Lung (tissue), 11 donors: ENCODE measurements at regions not wholly inside any gene's neighbourhood (a gene's known extent, or its start where the extent isn't known, plus 50 kb on each side); places are given as distances from the start of the nearest gene placed in this dataset.

Source experiments
- ATAC-seq: fragments of 200-7000 bp; cut with Tn5 transposase; one replicate; pipeline ENCODE4 v1.9.1; 2020; ENCODE audit warnings: moderate number of reproducible peaks; ENCODE audit not compliant: insufficient read depth, low FRiP score
- DNase-seq, 3 donors: peaks; one replicate each; pipeline ENCODE4 v3.0.0-alpha.2; 2013 to 2017
- H3K27ac ChIP-seq, 2 donors: one replicate each; pipeline ENCODE4 v1.5.1; 2013; ENCODE audit warnings: mild to moderate bottlenecking in 2 of 2, moderate library complexity in 2 of 2, control low read depth in 1 of 2, inconsistent platforms in 1 of 2, low read depth in 1 of 2, low read length in 1 of 2
- H3K27me3 ChIP-seq, 3 donors: one replicate each; pipeline ENCODE4 v1.5.1; 2013; ENCODE audit warnings: low read length in 2 of 3; ENCODE audit not compliant: control insufficient read depth in 3 of 3, insufficient read depth in 3 of 3
- H3K36me3 ChIP-seq, 4 donors: one replicate each; pipeline ENCODE4 v1.5.1; 2013; ENCODE audit warnings: low read length in 4 of 4, mild to moderate bottlenecking in 1 of 4, moderate library complexity in 1 of 4; ENCODE audit not compliant: control insufficient read depth in 4 of 4, insufficient read depth in 4 of 4
- H3K4me1 ChIP-seq, 5 donors: one replicate each; pipeline ENCODE4 v1.5.1; 2013; ENCODE audit warnings: low read length in 5 of 5, mild to moderate bottlenecking in 2 of 5, moderate library complexity in 1 of 5; ENCODE audit not compliant: control insufficient read depth in 5 of 5, insufficient read depth in 5 of 5
- H3K4me3 ChIP-seq: one replicate; pipeline ENCODE4 v1.5.1; 2013; ENCODE audit warnings: mild to moderate bottlenecking, control low read depth, moderate library complexity
- H3K9ac ChIP-seq, 2 donors: one replicate each; pipeline ENCODE4 v1.5.1; 2013; ENCODE audit warnings: low read length in 2 of 2, control low read depth in 1 of 2; ENCODE audit not compliant: insufficient read depth in 1 of 2
- H3K9me3 ChIP-seq, 4 donors: one replicate each; pipeline ENCODE4 v1.5.1; 2013; ENCODE audit warnings: low read length in 3 of 4, mild to moderate bottlenecking in 1 of 4, moderate library complexity in 1 of 4; ENCODE audit not compliant: control insufficient read depth in 4 of 4, insufficient read depth in 3 of 4
- WGBS, 2 donors: extraction: QIAGEN DNeasy Blood & Tissue Kit; methylation state at CpG; one replicate each; pipeline ENCODE4 v1.1.7; 2013; 5-methylcytosine and 5-hydroxymethylcytosine counted together
- TF ChIP-seq, protein P1 (sequence below): IDR thresholded peaks from 2 replicates; pipeline ENCODE4 v1.5.1; 2012; ENCODE audit warnings: mild to moderate bottlenecking; ENCODE audit errors: control extremely low read depth, extremely low read depth
- donor health status: control.
- donor health status: control.
- donor health status: Bipolar disorder and iron deficiency.
- donor health status: healthy.
- donor health status: DM: yes; HTN: yes; CAD: no.

GRCh38 chr7:26013551-26014083 is 138.4 kb upstream of the NFE2L3 start:
- WGBS, 2 donors, result 54 to 76% methylated on average over 9 of the region's 9 CpGs
- peaks cover 0 to 6% (median 0%) of the 10 kb centered on the region in 5 donors for H3K4me1 ChIP-seq
- TF ChIP-seq, protein P1, sequence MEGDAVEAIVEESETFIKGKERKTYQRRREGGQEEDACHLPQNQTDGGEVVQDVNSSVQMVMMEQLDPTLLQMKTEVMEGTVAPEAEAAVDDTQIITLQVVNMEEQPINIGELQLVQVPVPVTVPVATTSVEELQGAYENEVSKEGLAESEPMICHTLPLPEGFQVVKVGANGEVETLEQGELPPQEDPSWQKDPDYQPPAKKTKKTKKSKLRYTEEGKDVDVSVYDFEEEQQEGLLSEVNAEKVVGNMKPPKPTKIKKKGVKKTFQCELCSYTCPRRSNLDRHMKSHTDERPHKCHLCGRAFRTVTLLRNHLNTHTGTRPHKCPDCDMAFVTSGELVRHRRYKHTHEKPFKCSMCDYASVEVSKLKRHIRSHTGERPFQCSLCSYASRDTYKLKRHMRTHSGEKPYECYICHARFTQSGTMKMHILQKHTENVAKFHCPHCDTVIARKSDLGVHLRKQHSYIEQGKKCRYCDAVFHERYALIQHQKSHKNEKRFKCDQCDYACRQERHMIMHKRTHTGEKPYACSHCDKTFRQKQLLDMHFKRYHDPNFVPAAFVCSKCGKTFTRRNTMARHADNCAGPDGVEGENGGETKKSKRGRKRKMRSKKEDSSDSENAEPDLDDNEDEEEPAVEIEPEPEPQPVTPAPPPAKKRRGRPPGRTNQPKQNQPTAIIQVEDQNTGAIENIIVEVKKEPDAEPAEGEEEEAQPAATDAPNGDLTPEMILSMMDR, result no peak
- H3K27me3 ChIP-seq, result no peaks in the 10 kb centered on the region
- ATAC-seq, result no peak
- H3K9me3 ChIP-seq, result peaks cover 0 to 1% (median 0%) of the 10 kb centered on the region in 4 donors
- peak; percentile 51 to 82 (median 76) for DNase-seq
- no peak overlapping the region for H3K4me3 ChIP-seq
- H3K27ac ChIP-seq, result no peak overlapping the region
- H3K36me3 ChIP-seq, result no peaks in the 10 kb centered on the region
- H3K9ac ChIP-seq, result no peak overlapping the region

GRCh38 chr7:26022982-26023381 is 129.0 kb upstream of the NFE2L3 start:
- TF ChIP-seq, protein P1, result no peak
- H3K36me3 ChIP-seq, result no peaks in the 10 kb centered on the region
- DNase-seq (no peak), ATAC-seq (no peak)
- H3K4me3 ChIP-seq, result no peak overlapping the region
- no peaks in the 10 kb centered on the region for H3K27me3 ChIP-seq
- no peak overlapping the region for H3K9ac ChIP-seq
- no peaks in the 10 kb centered on the region for H3K4me1 ChIP-seq
- H3K9me3 ChIP-seq, result peaks cover 0 to 1% (median 0%) of the 10 kb centered on the region in 4 donors
- no peak overlapping the region for H3K27ac ChIP-seq
- WGBS, 2 donors, result 58 to 70% methylated on average over 3 of the region's 3 CpGs

DNA sequence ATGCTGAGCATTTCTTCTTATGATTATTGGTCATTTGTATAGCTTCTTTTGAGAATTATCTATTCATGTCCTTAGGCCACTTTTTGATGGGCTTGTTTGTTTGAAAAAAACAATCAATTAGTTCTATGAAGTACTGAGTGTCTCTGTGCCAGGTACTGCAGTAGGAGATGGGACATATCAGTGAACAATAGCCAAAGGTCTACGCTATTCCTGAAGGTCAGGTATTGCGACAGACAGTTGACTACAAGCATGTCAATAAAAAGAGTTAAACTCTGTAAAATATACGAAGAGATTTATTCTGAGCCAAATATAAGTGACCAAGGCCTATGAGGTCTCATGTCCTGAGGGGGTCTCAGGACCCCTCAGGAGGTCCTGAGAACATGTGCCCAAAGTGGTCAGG is 122.1 kb upstream of the NFE2L3 start:
- H3K27ac ChIP-seq, result no peak overlapping the region
- H3K27me3 ChIP-seq, result no peaks in the 10 kb centered on the region
- H3K9ac ChIP-seq, result no peak overlapping the region
- no peaks in the 10 kb centered on the region for H3K36me3 ChIP-seq
- ATAC-seq, result no peak
- no peaks in the 10 kb centered on the region for H3K4me1 ChIP-seq
- no peaks in the 10 kb centered on the region for H3K9me3 ChIP-seq
- DNase-seq, result no peak
- WGBS, 2 donors, result 96 to 99% methylated on average over 3 of the region's 3 CpGs
- H3K4me3 ChIP-seq, result no peak overlapping the region
- TF ChIP-seq, protein P1, result no peak

DNA sequence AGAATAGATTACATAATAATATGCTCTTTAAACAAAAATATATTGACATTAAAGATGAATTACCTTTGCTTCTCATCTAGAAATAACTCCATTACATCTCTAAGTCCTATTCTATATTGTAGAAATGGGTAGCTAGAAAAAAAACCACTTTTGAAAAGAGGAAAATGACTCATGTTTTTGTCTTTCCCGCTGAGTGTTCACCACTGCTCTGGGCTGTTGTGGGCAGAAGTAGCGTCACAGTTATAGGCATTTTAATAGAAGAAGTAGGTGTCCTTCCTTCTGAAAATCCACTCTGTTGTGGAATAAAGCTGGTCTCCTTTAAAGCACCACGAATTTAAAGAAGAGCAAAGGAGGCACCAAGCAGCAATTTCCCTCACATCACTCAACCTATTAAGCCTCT is 117.6 kb upstream of the NFE2L3 start:
- Histone ChIP-seq H3K9me3 (no peaks in the 10 kb centered on the region), H3K36me3 (no peaks in the 10 kb centered on the region), H3K9ac (no peak overlapping the region), H3K27ac (no peak overlapping the region), H3K4me1 (peaks cover 0 to 6% (median 0%) of the 10 kb centered on the region in 5 donors), H3K4me3 (no peak overlapping the region), H3K27me3 (no peaks in the 10 kb centered on the region)
- no peak for ATAC-seq
- TF ChIP-seq, protein P1, result no peak
- 45 to 60% methylated on average over 3 of the region's 3 CpGs for WGBS, 2 donors
- no peak for DNase-seq
